ENCODE measurements at regions not wholly inside any gene's neighbourhood (a gene's known extent, or its start where the extent isn't known, plus 50 kb on each side); places are given as distances from the start of the nearest gene placed in this dataset.
"Not testable (repeated sequence)": the region's sequence is repeated elsewhere in the genome, so short reads cannot be mapped to it uniquely, and the experiment has no call there.

DNA sequence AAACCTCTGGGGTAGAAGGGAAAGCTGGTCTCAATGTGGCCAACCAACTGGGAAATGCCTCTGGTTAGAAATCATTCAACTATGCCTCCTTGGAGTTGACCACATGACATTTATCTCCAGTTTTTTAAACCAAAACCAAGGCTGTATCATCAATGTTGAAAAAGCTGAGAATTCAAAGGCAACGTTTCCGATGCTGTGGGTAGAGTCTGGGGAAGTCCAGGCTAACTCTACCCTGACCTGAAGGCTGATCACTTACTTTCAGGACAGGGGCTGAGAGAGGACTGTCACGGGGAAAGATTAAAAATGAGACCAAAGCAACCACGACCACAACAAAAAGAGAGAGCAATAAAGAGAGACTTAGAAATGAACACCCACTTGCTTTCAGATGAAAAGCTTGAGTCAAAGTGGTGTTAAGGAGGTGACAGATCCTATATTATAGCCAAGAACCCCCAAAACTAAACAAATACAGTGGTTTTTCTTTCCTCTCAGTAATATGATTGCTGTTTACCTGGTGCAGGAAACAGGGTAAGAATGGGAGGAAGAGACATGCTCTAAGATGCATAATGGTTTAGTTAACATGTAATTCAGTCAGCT lies 90.8 kb upstream of the TNFSF4 start:
- Histone ChIP-seq H3K27ac (peak overlapping the region in 1 of 21 experiments; percentile 50), H3K4me3 (no peak overlapping the region)

- H3K27ac ChIP-seq = no peak overlapping the region
Observed at GRCh38 chr1:173300061-173301044, 93.2 kb upstream of the TNFSF4 start.

DNA sequence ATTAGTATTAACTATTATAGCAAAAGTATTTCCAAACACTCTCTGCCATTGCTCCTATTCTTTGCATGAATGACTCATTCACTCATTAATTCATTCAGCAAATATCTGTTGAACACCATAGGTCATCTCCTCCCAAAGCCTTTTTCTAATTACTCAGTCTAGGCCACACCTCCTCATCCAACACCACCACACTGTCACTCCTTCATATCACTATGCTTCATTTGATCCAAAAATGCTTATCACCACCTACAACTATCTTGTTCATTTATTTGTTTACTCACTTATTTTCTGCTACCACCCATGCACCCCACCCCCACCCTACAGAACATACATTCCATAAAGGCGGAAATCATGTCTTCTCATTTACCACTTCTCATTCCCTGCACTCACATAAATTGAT lies 94.4 kb upstream of the TNFSF4 start:
- H3K27ac ChIP-seq = no peak overlapping the region
- no peak overlapping the region for H3K4me3 ChIP-seq

More at GRCh38 chr1:173300061-173301044, 93.2 kb upstream of the TNFSF4 start:
- no peak overlapping the region for H3K4me3 ChIP-seq

GRCh38 chr1:173302366-173302765 lies 95.2 kb upstream of the TNFSF4 start:
- H3K27ac ChIP-seq = no peak overlapping the region

DNA sequence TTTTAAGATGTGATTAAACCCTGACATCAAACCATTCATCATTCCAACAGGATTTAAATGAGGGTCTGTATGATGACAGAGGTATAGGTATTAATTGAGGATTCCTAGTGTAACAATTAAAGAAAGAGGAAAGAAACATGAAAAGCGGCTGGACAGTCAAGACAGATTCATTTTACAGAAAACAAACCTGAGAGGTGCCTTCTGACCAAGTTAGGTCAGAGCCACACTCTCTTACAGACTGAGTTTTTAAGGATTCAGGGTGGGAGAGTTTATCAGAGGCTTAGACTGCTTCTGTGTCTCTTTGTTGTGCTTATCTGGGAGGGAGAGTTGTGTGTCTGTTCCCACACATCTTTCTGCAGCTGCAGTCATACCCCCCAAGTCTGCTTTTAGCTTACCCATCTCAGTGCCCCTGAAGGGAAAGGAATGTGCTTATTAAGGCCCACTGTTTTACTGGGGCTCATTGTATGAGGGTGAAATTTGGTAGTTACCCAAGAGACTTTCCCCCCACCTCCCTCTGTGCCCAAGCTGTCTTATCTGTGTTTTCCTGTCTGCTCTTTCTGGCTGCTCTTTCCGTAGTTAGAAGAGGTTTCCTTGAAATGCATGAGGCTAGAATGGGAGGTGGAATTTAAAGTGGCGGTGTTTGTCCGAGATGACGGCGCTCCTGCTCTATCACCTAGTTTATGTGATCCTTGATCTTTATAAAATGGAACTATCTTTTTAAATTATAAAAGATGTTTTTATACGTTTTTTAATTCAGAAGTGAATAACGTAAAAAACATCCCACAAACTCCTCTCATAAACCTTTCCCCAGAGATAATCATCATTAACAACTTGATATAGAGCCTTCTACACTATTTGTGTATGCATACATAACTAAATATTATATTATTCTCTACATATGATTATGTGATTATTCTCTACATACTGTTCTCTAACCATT lies 96.0 kb upstream of the TNFSF4 start:
- H3K4me3 ChIP-seq = no peak overlapping the region
- H3K27ac ChIP-seq = no peak overlapping the region

More at GRCh38 chr1:173302366-173302765, 95.2 kb upstream of the TNFSF4 start:
- H3K4me3 ChIP-seq = no peak overlapping the region

GRCh38 chr1:173303984-173304383 lies 96.9 kb upstream of the TNFSF4 start:
- Histone ChIP-seq H3K4me3 (no peak overlapping the region), H3K27ac (no peak overlapping the region)

GRCh38 chr1:173304529-173305227 lies 97.5 kb upstream of the TNFSF4 start:
- H3K27ac ChIP-seq = no peak overlapping the region
- H3K4me3 ChIP-seq = no peak overlapping the region

DNA sequence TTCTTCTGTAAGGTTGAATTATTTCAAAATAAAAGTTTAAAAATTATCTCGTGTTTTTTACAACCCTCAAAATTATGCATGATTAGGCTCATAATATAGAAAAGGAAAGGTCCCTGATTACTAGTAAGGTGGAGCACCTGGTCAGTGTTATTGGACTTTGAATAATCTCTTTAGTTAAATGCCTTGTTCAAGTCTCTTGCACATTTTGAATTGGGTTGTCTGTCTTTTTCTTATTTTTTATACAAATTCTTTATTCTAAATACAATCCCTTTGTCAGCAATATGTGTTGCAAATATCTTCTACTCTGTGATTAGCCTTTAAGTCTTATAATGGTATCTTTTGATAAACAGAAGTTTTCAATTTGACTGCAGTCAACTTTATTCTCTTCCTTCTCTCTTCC lies 100.7 kb upstream of the TNFSF4 start:
- Histone ChIP-seq H3K27ac (no peak overlapping the region), H3K4me3 (no peak overlapping the region)

DNA sequence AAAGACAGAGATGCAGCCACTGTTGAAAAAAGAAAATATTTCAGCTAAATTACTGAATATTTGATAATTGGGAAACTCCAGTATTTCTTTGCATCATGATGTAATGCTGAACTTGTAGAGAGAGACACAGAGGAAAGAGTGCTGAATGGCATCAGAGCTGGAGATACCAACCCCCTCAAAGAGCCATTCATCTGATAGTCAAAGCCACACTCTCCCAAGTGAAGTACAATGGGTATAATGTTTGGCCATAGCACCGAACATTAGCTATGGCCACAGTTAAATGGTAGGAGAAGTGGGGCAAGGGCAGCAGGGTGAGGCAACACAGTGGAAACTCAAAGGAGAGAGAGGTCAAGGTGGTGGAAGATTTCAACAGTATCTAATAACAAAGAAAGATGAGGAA lies 107.5 kb upstream of the TNFSF4 start:
- Histone ChIP-seq H3K4me3 (no peak overlapping the region), H3K27ac (no peak overlapping the region)

GRCh38 chr1:173315296-173315695 lies 108.2 kb upstream of the TNFSF4 start:
- H3K4me3 ChIP-seq = no peak overlapping the region

GRCh38 chr1:173318788-173319187 lies 111.7 kb upstream of the TNFSF4 start:
- no peak overlapping the region for H3K4me3 ChIP-seq
- no peak overlapping the region for H3K27ac ChIP-seq

More at GRCh38 chr1:173315296-173315695, 108.2 kb upstream of the TNFSF4 start:
- no peak overlapping the region for H3K27ac ChIP-seq

- H3K4me3 ChIP-seq, H3K27ac ChIP-seq: not testable (repeated sequence)
Observed at GRCh38 chr1:173324352-173324751, 117.2 kb upstream of the TNFSF4 start.

DNA sequence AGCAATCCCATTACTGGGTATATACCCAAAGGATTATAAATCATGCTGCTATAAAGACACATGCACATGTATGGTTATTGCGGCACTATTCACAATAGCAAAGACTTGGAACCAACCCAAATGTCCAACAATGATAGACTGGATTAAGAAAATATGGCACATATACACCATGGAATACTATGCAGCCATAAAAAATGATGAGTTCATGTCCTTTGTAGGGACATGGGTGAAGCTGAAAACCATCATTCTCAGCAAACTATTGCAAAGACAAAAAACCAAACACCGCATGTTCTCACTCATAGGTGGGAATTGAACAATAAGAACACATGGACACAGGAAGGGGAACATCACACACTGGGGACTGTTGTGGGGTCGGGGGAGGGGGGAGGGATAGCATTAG lies 120.9 kb upstream of the TNFSF4 start:
- not testable (repeated sequence) for H3K27ac ChIP-seq

DNA sequence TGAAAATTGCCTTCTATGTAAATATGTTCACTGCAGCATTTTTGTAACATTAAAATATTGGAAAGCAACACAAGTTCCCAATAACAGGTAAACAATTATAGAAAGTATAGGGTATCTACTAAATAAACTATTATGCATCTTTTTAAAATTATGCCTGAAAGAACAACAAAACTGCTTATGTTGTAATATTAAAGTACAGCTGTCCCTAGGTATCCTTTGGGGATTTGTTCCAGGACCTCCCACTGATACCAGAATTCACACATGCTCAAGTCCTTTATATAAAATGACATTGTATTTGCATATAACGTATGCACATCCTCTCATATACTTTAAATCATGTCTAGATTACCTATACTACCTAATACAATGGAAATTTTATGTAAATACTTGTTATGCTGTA lies 121.8 kb upstream of the TNFSF4 start:
- H3K27ac ChIP-seq = peak overlapping the region in 1 of 21 experiments; percentile 26
- H3K4me3 ChIP-seq = no peak overlapping the region

More for the DNA sequence above, 120.9 kb upstream of the TNFSF4 start:
- not testable (repeated sequence) for H3K4me3 ChIP-seq

GRCh38 chr1:173329726-173330125 lies 122.6 kb upstream of the TNFSF4 start:
- Histone ChIP-seq H3K27ac (peak overlapping the region in 1 of 21 experiments; percentile 26), H3K4me3 (no peak overlapping the region)

DNA sequence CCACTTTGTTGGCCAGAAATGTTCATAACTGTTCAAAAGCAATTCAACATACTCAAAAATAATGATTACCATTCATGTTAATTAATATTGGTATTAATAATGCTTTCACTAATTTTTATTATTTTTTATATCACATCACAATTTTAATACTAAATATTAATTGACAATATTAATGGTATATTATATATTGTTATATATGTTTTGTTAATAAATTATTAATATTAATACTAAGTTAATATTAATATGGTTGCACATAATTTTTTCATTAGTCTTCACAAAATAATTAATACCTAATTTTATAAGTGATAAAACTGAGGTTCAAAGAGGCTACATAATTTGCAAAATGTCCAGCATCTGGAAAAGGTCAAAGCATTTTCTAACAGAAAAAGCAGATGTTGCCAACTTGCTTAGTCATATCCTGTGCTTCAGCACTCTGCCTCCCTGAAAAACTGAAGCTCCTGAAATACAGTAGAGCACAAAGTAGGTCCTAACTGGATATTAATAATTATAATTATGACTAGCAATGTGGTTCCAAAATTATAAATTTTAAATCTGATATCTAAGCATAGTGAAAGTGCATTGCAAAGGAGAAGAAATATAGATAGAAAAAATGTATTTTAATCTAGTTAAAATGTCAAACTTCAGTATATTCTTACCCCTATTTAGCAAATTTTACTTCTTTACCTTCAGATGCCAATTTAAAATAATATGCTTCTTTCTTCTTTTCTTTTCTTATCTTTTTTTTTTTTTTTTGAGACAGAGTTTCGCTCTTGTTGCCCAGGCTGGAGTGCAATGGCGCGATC lies 123.2 kb upstream of the TNFSF4 start:
- Histone ChIP-seq H3K4me3 (no peak overlapping the region), H3K27ac (peak overlapping the region in 4 of 21 experiments; percentile 13 to 67 (median 50))

- not testable (repeated sequence) for H3K4me3 ChIP-seq
- peak overlapping the region in 9 of 21 experiments; percentile 6 to 67 (median 44) for H3K27ac ChIP-seq
Observed at GRCh38 chr1:173330952-173331548, 123.9 kb upstream of the TNFSF4 start.

GRCh38 chr1:173332026-173332425 lies 124.9 kb upstream of the TNFSF4 start:
- H3K4me3 ChIP-seq = no peak overlapping the region
- peak overlapping the region in 7 of 21 experiments; percentile 6 to 67 (median 45) for H3K27ac ChIP-seq

Data from skin epidermis (tissue), 12 donors.